ENCODE measurements at regions not wholly inside any gene's neighbourhood (a gene's known extent, or its start where the extent isn't known, plus 50 kb on each side); places are given as distances from the start of the nearest gene placed in this dataset.

DNA sequence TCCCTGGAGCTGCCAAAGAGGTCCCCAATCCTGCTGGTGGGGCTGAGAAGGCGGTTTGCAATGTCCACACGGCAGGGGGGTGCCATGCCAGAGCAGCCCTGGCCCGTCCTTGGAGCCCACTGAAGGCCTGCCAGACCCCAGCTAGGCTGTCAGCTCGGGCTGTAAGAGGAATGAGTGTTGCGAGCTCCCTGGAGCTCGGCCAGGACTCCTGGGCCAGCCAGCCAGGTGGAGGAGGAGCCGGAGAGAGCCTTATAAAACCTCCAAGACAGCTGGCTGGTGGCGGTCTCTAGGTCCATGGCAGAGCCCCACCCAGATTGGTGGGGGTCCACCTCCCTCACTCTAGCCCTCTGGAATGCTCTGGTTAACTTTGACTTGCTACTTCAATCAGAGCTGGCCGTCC is 55.1 kb upstream of the CALN1 start:
- TF ChIP-seq POLR2AphosphoS5 (IDR thresholded peaks at IDR 0.05; ENCODE audit: borderline replicate concordance, low read depth, low read length), result no peak
- TF ChIP-seq EZH2 (IDR thresholded peaks at IDR 0.05), result no peak

Measured in SK-N-MC (cell line).